SK-N-SH (cell line): ENCODE measurements at regions not wholly inside any gene's neighbourhood (a gene's known extent, or its start where the extent isn't known, plus 50 kb on each side); places are given as distances from the start of the nearest gene placed in this dataset.

Experiments
- CTCF ChIA-PET: fragments of 300-600, 350-600 bp; formaldehyde crosslinking; extraction: SDS; loops from one replicate; lab custom pipeline; 2021; lab: Yijun Ruan, JAX
- POLR2A ChIA-PET: fragments of 350-600 bp; sonication (Branson Sonifier 250); formaldehyde crosslinking; extraction: SDS; loops from one replicate; lab custom pipeline; 2020; ENCODE audit warnings: antibody characterized with exemption, inconsistent platforms; lab: Yijun Ruan, JAX
- DNase-seq: peaks from one replicate; pipeline ENCODE4 v3.0.0; 2012
- H2AFZ ChIP-seq: fragments of 200-600 bp; sonication (generic); 2 replicates; pipeline ENCODE4 v1.8.1; 2016; ENCODE audit warnings: antibody characterized with exemption, mild to moderate bottlenecking, low read depth
- H3F3A ChIP-seq: fragments of 200-600 bp; sonication (generic); replicated peaks from 2 replicates; pipeline ENCODE3; 2016; ENCODE audit warnings: antibody characterized with exemption, mild to moderate bottlenecking; ENCODE audit not compliant: insufficient read depth
- H3K27ac ChIP-seq, 2 experiments: fragments of 200-500 bp in 1 of 2; fragments of 200-600 bp in 1 of 2; sonication (Bioruptor generic) in 1 of 2; sonication (generic), shearing (Covaris generic) in 1 of 2; 2 replicates each; pipeline versions ENCODE4 v1.5.1 to v1.6.1; 2014 to 2016; ENCODE audit warnings: low read depth in 2 of 2, inconsistent platforms in 1 of 2, low read length in 1 of 2, mild to moderate bottlenecking in 1 of 2, mixed read lengths in 1 of 2
- H3K27me3 ChIP-seq: fragments of 200-600 bp; sonication (generic), shearing (Covaris generic); 2 replicates; pipeline ENCODE4 v1.6.1; 2016; ENCODE audit warnings: mixed run types; ENCODE audit not compliant: insufficient read depth
- H3K36me3 ChIP-seq, 2 experiments: fragments of 200-500 bp in 1 of 2; fragments of 200-600 bp in 1 of 2; sonication (Bioruptor generic) in 1 of 2; sonication (generic) in 1 of 2; replicated peaks in 1 of 2; 2 replicates each; pipeline versions ENCODE3 to v1.5.1; 2014 to 2016; ENCODE audit warnings: low read length in 1 of 2, mild to moderate bottlenecking in 1 of 2; ENCODE audit not compliant: insufficient read depth in 2 of 2, control insufficient read depth in 1 of 2
- H3K4me1 ChIP-seq, 2 experiments: fragments of 200-500 bp in 1 of 2; fragments of 200-600 bp in 1 of 2; sonication (Bioruptor generic) in 1 of 2; sonication (generic), shearing (Covaris generic) in 1 of 2; 2 replicates each; pipeline versions ENCODE4 v1.5.1 to v1.6.1; 2014 to 2016; ENCODE audit warnings: low read depth in 1 of 2, low read length in 1 of 2, mixed run types in 1 of 2; ENCODE audit not compliant: insufficient read depth in 2 of 2, control insufficient read depth in 1 of 2
- H3K4me2 ChIP-seq: fragments of 200-600 bp; sonication (generic), shearing (Covaris generic); 2 replicates; pipeline ENCODE4 v1.6.1; 2017; ENCODE audit warnings: mixed run types
- H3K4me3 ChIP-seq, 2 experiments: fragments of 200-500 bp in 1 of 2; fragments of 200-600 bp in 1 of 2; sonication (Bioruptor generic) in 1 of 2; sonication (generic), shearing (Covaris generic) in 1 of 2; 2 replicates each; pipeline versions ENCODE4 v1.5.1 to v1.8.1; 2014 to 2016; ENCODE audit warnings: low read depth in 2 of 2, inconsistent platforms in 1 of 2, low read length in 1 of 2, mild to moderate bottlenecking in 1 of 2, mixed read lengths in 1 of 2, moderate library complexity in 1 of 2
- H3K79me2 ChIP-seq: fragments of 200-600 bp; sonication (generic); 2 replicates; pipeline ENCODE4 v1.8.1; 2017; ENCODE audit warnings: mild to moderate bottlenecking; ENCODE audit not compliant: insufficient read depth
- H3K9ac ChIP-seq: fragments of 200-600 bp; sonication (generic); 2 replicates; pipeline ENCODE4 v1.6.1; 2017; ENCODE audit warnings: mixed run types
- H3K9me2 ChIP-seq: fragments of 200-600 bp; sonication (generic); 2 replicates; pipeline ENCODE4 v1.6.1; 2017; ENCODE audit warnings: mixed run types
- H3K9me3 ChIP-seq: fragments of 200-600 bp; sonication (generic); 2 replicates; pipeline ENCODE4 v1.6.1; 2017; ENCODE audit warnings: mixed run types, mild to moderate bottlenecking, moderate library complexity
- H4K20me1 ChIP-seq: fragments of 200-600 bp; sonication (generic); 2 replicates; pipeline ENCODE4 v1.6.1; 2017; ENCODE audit warnings: mild to moderate bottlenecking, mixed run types; ENCODE audit not compliant: insufficient read depth
- CTCF ChIP-seq: fragments of 200-600 bp; sonication (generic); IDR thresholded peaks from 2 replicates; pipeline ENCODE4 v1.6.1; 2017; ENCODE audit warnings: antibody characterized with exemption, mild to moderate bottlenecking, moderate library complexity
- ELF1 ChIP-seq: IDR thresholded peaks from 2 replicates; pipeline ENCODE4 v1.4.0; 2012
- EP300 ChIP-seq, 2 experiments: IDR thresholded peaks; 2 replicates each; pipeline versions ENCODE4 v1.4.0 to v1.6.1; 2012; ENCODE audit warnings: borderline replicate concordance in 1 of 2, low read depth in 1 of 2, low read length in 1 of 2
- FOXJ3 ChIP-seq: sonication (generic); formaldehyde crosslinking; IDR thresholded peaks from 2 replicates; pipeline ENCODE4 v1.5.1; 2020; ENCODE audit warnings: mild to moderate bottlenecking, missing genetic modification reagents
- FOXM1 ChIP-seq: IDR thresholded peaks from 2 replicates; pipeline ENCODE4 v1.4.0; 2012; ENCODE audit warnings: low read depth, mild to moderate bottlenecking
- GATA2 ChIP-seq: sonication (generic); formaldehyde crosslinking; IDR thresholded peaks from 2 replicates; pipeline ENCODE4 v1.5.0; 2020; ENCODE audit warnings: mild to moderate bottlenecking, missing genetic modification reagents
- IRF3 ChIP-seq: fragments of 150-350 bp; IDR thresholded peaks from 2 replicates; pipeline ENCODE4 v1.6.1; 2016; ENCODE audit warnings: mild to moderate bottlenecking, low read depth, low read length
- JUND ChIP-seq: IDR thresholded peaks from 2 replicates; pipeline ENCODE4 v1.4.0; 2012
- MEF2A ChIP-seq: IDR thresholded peaks from 2 replicates; pipeline ENCODE4 v1.4.0; 2012; ENCODE audit warnings: low read depth, borderline replicate concordance
- NRF1 ChIP-seq: IDR thresholded peaks from 2 replicates; pipeline ENCODE4 v1.6.1; 2012; ENCODE audit warnings: low read depth, mild to moderate bottlenecking, low read length
- RCOR1 ChIP-seq: fragments of 150-350 bp; IDR thresholded peaks from 2 replicates; pipeline ENCODE4 v1.6.1; 2017; ENCODE audit warnings: antibody characterized with exemption, low read length
- REST ChIP-seq: IDR thresholded peaks from 2 replicates; pipeline ENCODE4 v1.6.1; 2012; ENCODE audit warnings: mild to moderate bottlenecking, low read depth, low read length, moderate library complexity
- RFX5 ChIP-seq: IDR thresholded peaks from 2 replicates; pipeline ENCODE4 v1.6.1; 2012; ENCODE audit warnings: mild to moderate bottlenecking, improper control_type of control experiment, low read length
- SIN3A ChIP-seq: IDR thresholded peaks from 2 replicates; pipeline ENCODE4 v1.6.1; 2012; ENCODE audit warnings: low read depth, mild to moderate bottlenecking, low read length, moderate library complexity, borderline replicate concordance
- TEAD4 ChIP-seq: IDR thresholded peaks from 2 replicates; pipeline ENCODE4 v1.4.0; 2012; ENCODE audit warnings: mild to moderate bottlenecking, borderline replicate concordance; ENCODE audit not compliant: insufficient read depth
- USF2 ChIP-seq: fragments of 150-350 bp; IDR thresholded peaks from 2 replicates; pipeline ENCODE4 v1.6.1; 2017; ENCODE audit warnings: antibody characterized with exemption, low read length, low read depth, borderline replicate concordance
- YY1 ChIP-seq: IDR thresholded peaks from 2 replicates; pipeline ENCODE4 v1.4.0; 2012; ENCODE audit warnings: low read depth, mild to moderate bottlenecking
- WGBS: methylation state at CpG from one replicate; pipeline ENCODE4 v1.1.6; 2017; ENCODE audit warnings: low lambda C conversion rate; 5-methylcytosine and 5-hydroxymethylcytosine counted together

- H3K4me3 ChIP-seq = no peak overlapping the region
- TF ChIP-seq RCOR1 (no peak), REST (no peak), MEF2A (no peak), SIN3A (no peak), RFX5 (no peak), EP300 (IDR thresholded peaks at IDR 0.05; ENCODE audit: borderline replicate concordance in 1 of 2, low read depth in 1 of 2, low read length in 1 of 2) (no peak), FOXM1 (no peak), NRF1 (no peak), GATA2 (CRISPR knock-in tag) (no peak)
- WGBS = 74% methylated on average over 3 of the region's 3 CpGs
- no peaks in the 10 kb centered on the region for H3K9me2 ChIP-seq
- no peak overlapping the region for H3K9ac ChIP-seq
- no peaks in the 10 kb centered on the region for H3K4me1 ChIP-seq
- no peaks in the 10 kb centered on the region for H3K36me3 ChIP-seq
- H3K4me2 ChIP-seq = no peak overlapping the region
- H3K27me3 ChIP-seq = no peaks in the 10 kb centered on the region
- no peaks in the 10 kb centered on the region for H4K20me1 ChIP-seq
- no peak for DNase-seq
- H2AFZ ChIP-seq = no peak overlapping the region
- ChIA-PET POLR2A (no interaction called here), CTCF (no interaction called here)
- no peak overlapping the region for H3K27ac ChIP-seq
- H3F3A ChIP-seq = no peaks in the 10 kb centered on the region
- H3K9me3 ChIP-seq = no peaks in the 10 kb centered on the region
- H3K79me2 ChIP-seq = no peaks in the 10 kb centered on the region
Measured at GRCh38 chr17:71063559-71063958, 894.2 kb downstream of the KCNJ2 start.

GRCh38 chr17:71067669-71068407 is 898.5 kb downstream of the KCNJ2 start:
- no peak overlapping the region for H2AFZ ChIP-seq
- H3K79me2 ChIP-seq = no peaks in the 10 kb centered on the region
- H3K9me2 ChIP-seq = no peaks in the 10 kb centered on the region
- no peak for DNase-seq
- H3K9ac ChIP-seq = no peak overlapping the region
- no peaks in the 10 kb centered on the region for H3K27me3 ChIP-seq
- no peak overlapping the region for H3K4me2 ChIP-seq
- H3K9me3 ChIP-seq = no peaks in the 10 kb centered on the region
- H3K36me3 ChIP-seq = no peaks in the 10 kb centered on the region
- CTCF ChIA-PET = interaction anchor here (3.2 kb wide), 1 partner anchor 301 kb away, joined by 10 read pairs; no protein-coding TSS in a partner anchor
- peaks cover 7% of the 10 kb centered on the region for H3F3A ChIP-seq
- H3K4me1 ChIP-seq = peaks cover 0 to 4% of the 10 kb centered on the region in 2 experiments; a peak in 1 of 4 replicates
- no peak overlapping the region for H3K4me3 ChIP-seq
- no peak overlapping the region for H3K27ac ChIP-seq
- 68% methylated on average over 9 of the region's 9 CpGs for WGBS
- H4K20me1 ChIP-seq = no peaks in the 10 kb centered on the region
- POLR2A ChIA-PET = no interaction called here
- TF ChIP-seq TEAD4 = no peak
- no peak for TF ChIP-seq IRF3
- no peak for TF ChIP-seq YY1
- TF ChIP-seq CTCF = no peak
- TF ChIP-seq JUND = no peak
- TF ChIP-seq ELF1 = no peak
- TF ChIP-seq USF2 = no peak
- TF ChIP-seq GATA2 (CRISPR knock-in tag) = no peak
- no peak for TF ChIP-seq FOXM1
- TF ChIP-seq FOXJ3 (CRISPR knock-in tag) = no peak
